WTC11 (cell line): ENCODE measurements at regions not wholly inside any gene's neighbourhood (a gene's known extent, or its start where the extent isn't known, plus 50 kb on each side); places are given as distances from the start of the nearest gene placed in this dataset.

ENCODE experiments used
- ATAC-seq: fragments of 200-7000 bp; cut with Tn5 transposase; 2 replicates; pipeline ENCODE4 v1.10.0; 2021; ENCODE audit warnings: mild to moderate bottlenecking, moderate library complexity
- CTCF ChIA-PET: fragments of 300-600 bp; sonication (Branson Sonifier 250); formaldehyde crosslinking; loops from one replicate; lab custom pipeline; 2021; ENCODE audit warnings: antibody characterized with exemption; lab: Charles Lee
- POLR2A ChIA-PET: fragments of 350-600 bp; sonication (Branson Sonifier 250); formaldehyde crosslinking; loops from one replicate; lab custom pipeline; 2021; ENCODE audit warnings: antibody characterized with exemption; lab: Charles Lee
- DNase-seq: peaks from one replicate; pipeline ENCODE4 v3.0.0; 2021; ENCODE audit warnings: low spot score
- H3K27ac Mint-ChIP-seq: 2 replicates; pipeline ENCODE4 v1.8.0; 2021; ENCODE audit warnings: mixed read lengths
- H3K27me3 Mint-ChIP-seq: 2 replicates; pipeline ENCODE4 v1.8.0; 2021; ENCODE audit warnings: low read depth, mild to moderate bottlenecking, moderate library complexity, mixed read lengths
- H3K36me3 Mint-ChIP-seq: 2 replicates; pipeline ENCODE4 v1.8.0; 2021; ENCODE audit warnings: mixed read lengths
- H3K4me1 Mint-ChIP-seq: 2 replicates; pipeline ENCODE4 v1.8.0; 2022; ENCODE audit warnings: mixed read lengths
- H3K4me3 Mint-ChIP-seq: 2 replicates; pipeline ENCODE4 v1.8.0; 2021; ENCODE audit warnings: mild to moderate bottlenecking, moderate library complexity, mixed read lengths
- H3K9me3 Mint-ChIP-seq: 2 replicates; pipeline ENCODE4 v1.8.0; 2021; ENCODE audit warnings: mixed read lengths
- ATF1 ChIP-seq: sonication (generic); formaldehyde crosslinking; IDR thresholded peaks from 2 replicates; pipeline ENCODE4 v1.8.1; 2023; ENCODE audit warnings: mild to moderate bottlenecking, moderate library complexity, missing genetic modification reagents
- ATF3 ChIP-seq: sonication (generic); formaldehyde crosslinking; conservative IDR thresholded peaks from 2 replicates; pipeline ENCODE4 v1.8.1; 2022; ENCODE audit warnings: mild to moderate bottlenecking, missing genetic modification reagents
- CBFB ChIP-seq: sonication (generic); formaldehyde crosslinking; IDR thresholded peaks from 2 replicates; pipeline ENCODE4 v1.8.1; 2022; ENCODE audit warnings: mild to moderate bottlenecking, low read depth, missing genetic modification reagents
- CREB1 ChIP-seq: sonication (generic); formaldehyde crosslinking; IDR thresholded peaks from 2 replicates; pipeline ENCODE4 v1.8.0; 2023; ENCODE audit warnings: mild to moderate bottlenecking, missing genetic modification reagents
- E2F5 ChIP-seq: sonication (generic); formaldehyde crosslinking; IDR thresholded peaks from 2 replicates; pipeline ENCODE4 v1.8.1; 2022; ENCODE audit warnings: mild to moderate bottlenecking, moderate library complexity, missing genetic modification reagents
- EMX1 ChIP-seq: fragments of 250-450 bp; sonication (Bioruptor Pico); IDR thresholded peaks from 2 replicates; pipeline ENCODE4 v1.8.0; 2021; ENCODE audit warnings: mild to moderate bottlenecking
- FOXJ3 ChIP-seq: sonication (generic); formaldehyde crosslinking; IDR thresholded peaks from 2 replicates; pipeline ENCODE4 v1.9.0; 2021; ENCODE audit warnings: missing genetic modification reagents, mild to moderate bottlenecking, borderline replicate concordance
- GABPB1 ChIP-seq: sonication (generic); formaldehyde crosslinking; IDR thresholded peaks from 2 replicates; pipeline ENCODE4 v1.8.1; 2023; ENCODE audit warnings: mild to moderate bottlenecking, missing genetic modification reagents
- MLX ChIP-seq: sonication (generic); formaldehyde crosslinking; IDR thresholded peaks from 2 replicates; pipeline ENCODE4 v1.8.1; 2023; ENCODE audit warnings: mild to moderate bottlenecking, missing genetic modification reagents, moderate library complexity
- SOX15 ChIP-seq: fragments of 250-450 bp; sonication (Bioruptor Pico); IDR thresholded peaks from 2 replicates; pipeline ENCODE4 v1.9.0; 2021; ENCODE audit warnings: mild to moderate bottlenecking
- TEAD4 ChIP-seq: sonication (generic); formaldehyde crosslinking; IDR thresholded peaks from 2 replicates; pipeline ENCODE4 v1.8.0; 2022; ENCODE audit warnings: mild to moderate bottlenecking, missing genetic modification reagents
- USF1 ChIP-seq: sonication (generic); formaldehyde crosslinking; IDR thresholded peaks from 2 replicates; pipeline ENCODE4 v1.8.0; 2022; ENCODE audit warnings: mild to moderate bottlenecking, missing genetic modification reagents
- ZBTB21 ChIP-seq: sonication (generic); formaldehyde crosslinking; IDR thresholded peaks from 2 replicates; pipeline ENCODE4 v1.8.1; 2023; ENCODE audit warnings: mild to moderate bottlenecking, missing genetic modification reagents, borderline replicate concordance
- ZNF423 ChIP-seq: fragments of 250-450 bp; sonication (Bioruptor Pico); IDR thresholded peaks from 2 replicates; pipeline ENCODE4 v2.1.2; 2022; ENCODE audit warnings: mild to moderate bottlenecking, moderate library complexity
- ZNF532 ChIP-seq: fragments of 250-450 bp; sonication (Bioruptor Pico); IDR thresholded peaks from 2 replicates; pipeline ENCODE4 v1.9.0; 2021; ENCODE audit warnings: mild to moderate bottlenecking, borderline replicate concordance
- TF ChIP-seq, protein P1 (sequence below): fragments of 250-450 bp; sonication (Bioruptor Pico); IDR thresholded peaks from 2 replicates; pipeline ENCODE4 v1.9.0; 2021; ENCODE audit warnings: moderate library complexity, mild to moderate bottlenecking, inconsistent platforms, borderline replicate concordance
- TF ChIP-seq, protein P2 (sequence below): sonication (generic); formaldehyde crosslinking; IDR thresholded peaks from 2 replicates; pipeline ENCODE4 v1.8.1; 2022; ENCODE audit warnings: low read depth, missing genetic modification reagents, borderline replicate concordance

- DNase-seq = no peak
- ChIA-PET POLR2A (no interaction called here), CTCF (no interaction called here)
- Mint-ChIP-seq H3K4me1 (no peaks in the 10 kb centered on the region), H3K27me3 (no peaks in the 10 kb centered on the region), H3K9me3 (peaks cover 3% of the 10 kb centered on the region), H3K36me3 (no peaks in the 10 kb centered on the region), H3K4me3 (no peak overlapping the region), H3K27ac (no peak overlapping the region)
- ATAC-seq = no peak
- TF ChIP-seq E2F5 = no peak
- TF ChIP-seq ATF3 (CRISPR knock-in tag) = no peak
- TF ChIP-seq, protein P1, sequence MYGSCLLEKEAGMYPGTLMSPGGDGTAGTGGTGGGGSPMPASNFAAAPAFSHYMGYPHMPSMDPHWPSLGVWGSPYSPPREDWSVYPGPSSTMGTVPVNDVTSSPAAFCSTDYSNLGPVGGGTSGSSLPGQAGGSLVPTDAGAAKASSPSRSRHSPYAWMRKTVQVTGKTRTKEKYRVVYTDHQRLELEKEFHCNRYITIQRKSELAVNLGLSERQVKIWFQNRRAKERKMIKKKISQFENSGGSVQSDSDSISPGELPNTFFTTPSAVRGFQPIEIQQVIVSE (CRISPR knock-in tag) = no peak
- no peak for TF ChIP-seq MLX (CRISPR knock-in tag)
- TF ChIP-seq FOXJ3 (CRISPR knock-in tag) = no peak
- no peak for TF ChIP-seq ZNF423 (CRISPR knock-in tag)
- TF ChIP-seq CREB1 (CRISPR knock-in tag) = no peak
- TF ChIP-seq TEAD4 = no peak
- TF ChIP-seq CBFB (CRISPR knock-in tag) = no peak
- no peak for TF ChIP-seq EMX1 (CRISPR knock-in tag)
- TF ChIP-seq SOX15 = no peak
- no peak for TF ChIP-seq ATF1 (CRISPR knock-in tag)
- TF ChIP-seq, protein P2, sequence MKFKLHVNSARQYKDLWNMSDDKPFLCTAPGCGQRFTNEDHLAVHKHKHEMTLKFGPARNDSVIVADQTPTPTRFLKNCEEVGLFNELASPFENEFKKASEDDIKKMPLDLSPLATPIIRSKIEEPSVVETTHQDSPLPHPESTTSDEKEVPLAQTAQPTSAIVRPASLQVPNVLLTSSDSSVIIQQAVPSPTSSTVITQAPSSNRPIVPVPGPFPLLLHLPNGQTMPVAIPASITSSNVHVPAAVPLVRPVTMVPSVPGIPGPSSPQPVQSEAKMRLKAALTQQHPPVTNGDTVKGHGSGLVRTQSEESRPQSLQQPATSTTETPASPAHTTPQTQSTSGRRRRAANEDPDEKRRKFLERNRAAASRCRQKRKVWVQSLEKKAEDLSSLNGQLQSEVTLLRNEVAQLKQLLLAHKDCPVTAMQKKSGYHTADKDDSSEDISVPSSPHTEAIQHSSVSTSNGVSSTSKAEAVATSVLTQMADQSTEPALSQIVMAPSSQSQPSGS (CRISPR knock-in tag) = no peak
- no peak for TF ChIP-seq GABPB1 (CRISPR knock-in tag)
- no peak for TF ChIP-seq ZBTB21 (CRISPR knock-in tag)
- no peak for TF ChIP-seq USF1 (CRISPR knock-in tag)
- TF ChIP-seq ZNF532 (CRISPR knock-in tag) = no peak
Observed at GRCh38 chr9:30310711-30311110, 2073.7 kb upstream of the ACO1 start.

DNA sequence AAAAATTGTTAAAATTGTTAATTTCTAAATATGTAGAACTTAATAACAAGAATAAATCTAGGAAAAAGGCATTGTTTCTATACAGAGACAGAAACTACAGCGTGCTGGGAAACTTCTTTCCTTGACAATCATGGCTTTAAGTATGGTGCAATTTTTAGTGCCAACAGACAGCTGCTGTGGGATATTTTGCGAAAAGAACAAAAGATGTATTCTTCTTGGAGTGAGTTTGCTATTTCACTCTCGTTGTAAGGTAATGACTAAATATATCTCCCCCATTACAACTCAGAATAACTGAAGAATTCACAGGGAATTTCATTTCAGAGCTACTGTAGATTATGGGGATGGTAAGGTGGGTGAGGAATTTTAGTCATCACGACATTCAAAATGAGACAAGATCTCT lies 2055.0 kb upstream of the ACO1 start:
- no peak overlapping the region for H3K4me3 Mint-ChIP-seq
- POLR2A ChIA-PET = no interaction called here

More for the DNA sequence above, 2055.0 kb upstream of the ACO1 start:
- H3K9me3 Mint-ChIP-seq = no peaks in the 10 kb centered on the region
- no peaks in the 10 kb centered on the region for H3K27me3 Mint-ChIP-seq
- DNase-seq = no peak
- CTCF ChIA-PET = no interaction called here
- no peaks in the 10 kb centered on the region for H3K36me3 Mint-ChIP-seq
- no peak for TF ChIP-seq ZNF423 (CRISPR knock-in tag)
- no peak for ATAC-seq
- H3K27ac Mint-ChIP-seq = no peak overlapping the region
- no peaks in the 10 kb centered on the region for H3K4me1 Mint-ChIP-seq
